Breast epithelium (tissue), 3 donors: ENCODE measurements at regions not wholly inside any gene's neighbourhood (a gene's known extent, or its start where the extent isn't known, plus 50 kb on each side); places are given as distances from the start of the nearest gene placed in this dataset.

Experiments
- POLR2AphosphoS5 ChIP-seq, 3 donors: sonication (generic); formaldehyde crosslinking; IDR thresholded peaks; one replicate each; pipeline ENCODE4 v1.6.1; 2017; ENCODE audit warnings: antibody characterized with exemption in 3 of 3
- TF ChIP-seq, protein P1 (sequence below), 3 donors: fragments of 450-650 bp; IDR thresholded peaks; one replicate each; pipeline ENCODE4 v1.5.1; 2016 to 2017; ENCODE audit warnings: antibody characterized with exemption in 3 of 3, mild to moderate bottlenecking in 3 of 3, moderate library complexity in 3 of 3

DNA sequence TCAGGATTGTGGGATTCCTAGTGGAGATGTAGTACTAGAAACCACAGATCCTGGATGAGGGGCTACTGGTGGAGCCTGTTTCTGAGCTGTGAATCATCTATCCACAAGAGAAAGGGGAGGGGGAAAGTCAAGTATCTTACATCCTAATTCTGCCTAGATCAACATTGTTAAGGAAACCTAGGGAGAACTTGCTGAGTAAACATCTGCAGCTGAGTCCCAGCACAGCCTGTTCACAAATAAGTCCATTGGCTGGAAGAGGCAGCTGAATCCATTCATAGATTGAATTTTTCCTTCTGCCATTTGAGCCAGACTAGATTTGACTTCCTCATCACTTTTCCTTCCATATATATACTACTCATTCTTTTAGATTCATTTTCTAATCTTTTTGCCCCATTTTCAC lies 460.5 kb downstream of the TUSC7 start:
- TF ChIP-seq, protein P1, sequence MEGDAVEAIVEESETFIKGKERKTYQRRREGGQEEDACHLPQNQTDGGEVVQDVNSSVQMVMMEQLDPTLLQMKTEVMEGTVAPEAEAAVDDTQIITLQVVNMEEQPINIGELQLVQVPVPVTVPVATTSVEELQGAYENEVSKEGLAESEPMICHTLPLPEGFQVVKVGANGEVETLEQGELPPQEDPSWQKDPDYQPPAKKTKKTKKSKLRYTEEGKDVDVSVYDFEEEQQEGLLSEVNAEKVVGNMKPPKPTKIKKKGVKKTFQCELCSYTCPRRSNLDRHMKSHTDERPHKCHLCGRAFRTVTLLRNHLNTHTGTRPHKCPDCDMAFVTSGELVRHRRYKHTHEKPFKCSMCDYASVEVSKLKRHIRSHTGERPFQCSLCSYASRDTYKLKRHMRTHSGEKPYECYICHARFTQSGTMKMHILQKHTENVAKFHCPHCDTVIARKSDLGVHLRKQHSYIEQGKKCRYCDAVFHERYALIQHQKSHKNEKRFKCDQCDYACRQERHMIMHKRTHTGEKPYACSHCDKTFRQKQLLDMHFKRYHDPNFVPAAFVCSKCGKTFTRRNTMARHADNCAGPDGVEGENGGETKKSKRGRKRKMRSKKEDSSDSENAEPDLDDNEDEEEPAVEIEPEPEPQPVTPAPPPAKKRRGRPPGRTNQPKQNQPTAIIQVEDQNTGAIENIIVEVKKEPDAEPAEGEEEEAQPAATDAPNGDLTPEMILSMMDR (IDR thresholded peaks at IDR 0.05): no peak
- TF ChIP-seq POLR2AphosphoS5 (IDR thresholded peaks at IDR 0.05): no peak
